Activated CD4-positive, CD25-positive, alpha-beta regulatory T cell treated with anti-CD3 and anti-CD28 coated beads, Interleukin-2, amount 50 U/mL, for 24 hours (primary cell): ENCODE measurements at regions not wholly inside any gene's neighbourhood (a gene's known extent, or its start where the extent isn't known, plus 50 kb on each side); places are given as distances from the start of the nearest gene placed in this dataset.

Experiments
- ATAC-seq, 2 donors: fragments of 150-1000 bp; cut with Tn5 transposase; one replicate each; pipeline ENCODE4 v1.10.0; 2021; ENCODE audit warnings: mild to moderate bottlenecking in 1 of 2, moderate library complexity in 1 of 2

GRCh38 chr14:98444077-98444476 lies 827.9 kb downstream of the BCL11B start:
- ATAC-seq: peak in 1 of 2 donors; percentile 20

- no peak for ATAC-seq
Measured at GRCh38 chr14:98445718-98446117, 826.3 kb downstream of the BCL11B start.

GRCh38 chr14:98446508-98446907 lies 825.5 kb downstream of the BCL11B start:
- ATAC-seq: no peak

GRCh38 chr14:98456231-98456630 lies 815.8 kb downstream of the BCL11B start:
- no peak for ATAC-seq

- ATAC-seq: no peak
Measured at GRCh38 chr14:98458702-98459101, 813.3 kb downstream of the BCL11B start.

GRCh38 chr14:98462908-98463307 lies 809.1 kb downstream of the BCL11B start:
- no peak for ATAC-seq

- ATAC-seq: no peak
Measured at GRCh38 chr14:98466807-98467206, 805.2 kb downstream of the BCL11B start.

- ATAC-seq: no peak
Measured at GRCh38 chr14:98470663-98471062, 801.3 kb downstream of the BCL11B start.

GRCh38 chr14:98474900-98475299 lies 797.1 kb downstream of the BCL11B start:
- ATAC-seq: no peak

- no peak for ATAC-seq
Measured at GRCh38 chr14:98477935-98478334, 794.1 kb downstream of the BCL11B start.

GRCh38 chr14:98489115-98489514 lies 782.9 kb downstream of the BCL11B start:
- ATAC-seq: no peak

GRCh38 chr14:98494582-98494981 lies 777.4 kb downstream of the BCL11B start:
- peak; percentile 81 to 93 for ATAC-seq

- ATAC-seq: no peak
Measured at GRCh38 chr14:98498019-98498885, 773.7 kb downstream of the BCL11B start.

- no peak for ATAC-seq
Measured at GRCh38 chr14:98501335-98501734, 770.7 kb downstream of the BCL11B start.

GRCh38 chr14:98501836-98502235 lies 770.2 kb downstream of the BCL11B start:
- no peak for ATAC-seq

- no peak for ATAC-seq
Measured at GRCh38 chr14:98503086-98503815, 768.7 kb downstream of the BCL11B start.

- ATAC-seq: no peak
Measured at GRCh38 chr14:98507264-98507663, 764.7 kb downstream of the BCL11B start.

GRCh38 chr14:98510392-98510791 lies 761.6 kb downstream of the BCL11B start:
- ATAC-seq: peak in 1 of 2 donors; percentile 13

- ATAC-seq: peak; percentile 72 to 82
Measured at GRCh38 chr14:98512501-98513251, 759.3 kb downstream of the BCL11B start.

- peak in 1 of 2 donors; percentile 25 for ATAC-seq
Measured at GRCh38 chr14:98513558-98513957, 758.4 kb downstream of the BCL11B start.

- ATAC-seq: no peak
Measured at GRCh38 chr14:98514016-98514415, 758.0 kb downstream of the BCL11B start.

- no peak for ATAC-seq
Measured at GRCh38 chr14:98536256-98536655, 735.7 kb downstream of the BCL11B start.

- no peak for ATAC-seq
Measured at GRCh38 chr14:98542316-98542715, 729.7 kb downstream of the BCL11B start.
